ENCODE measurements at regions not wholly inside any gene's neighbourhood (a gene's known extent, or its start where the extent isn't known, plus 50 kb on each side); places are given as distances from the start of the nearest gene placed in this dataset.

DNA sequence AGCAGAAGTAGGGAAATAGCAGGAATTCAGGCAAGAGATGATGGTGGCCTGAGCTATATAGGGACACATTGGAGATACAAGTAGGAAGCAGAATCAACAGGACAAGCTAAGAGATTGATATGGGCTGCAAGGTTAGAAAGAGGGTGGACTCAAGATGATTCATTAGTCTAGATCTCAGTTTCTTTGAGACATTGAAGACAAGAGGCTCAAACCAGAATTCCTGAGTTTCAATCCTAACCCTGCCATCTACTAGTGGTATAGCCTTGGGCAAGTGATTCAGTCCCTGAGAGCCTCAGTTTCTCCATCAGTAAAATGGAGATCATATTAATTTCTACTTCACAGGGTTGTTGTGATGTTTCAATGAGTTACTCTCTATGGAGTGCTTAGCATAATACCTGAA is 53.1 kb upstream of the NAV2 start:
- TF ChIP-seq, protein P1, sequence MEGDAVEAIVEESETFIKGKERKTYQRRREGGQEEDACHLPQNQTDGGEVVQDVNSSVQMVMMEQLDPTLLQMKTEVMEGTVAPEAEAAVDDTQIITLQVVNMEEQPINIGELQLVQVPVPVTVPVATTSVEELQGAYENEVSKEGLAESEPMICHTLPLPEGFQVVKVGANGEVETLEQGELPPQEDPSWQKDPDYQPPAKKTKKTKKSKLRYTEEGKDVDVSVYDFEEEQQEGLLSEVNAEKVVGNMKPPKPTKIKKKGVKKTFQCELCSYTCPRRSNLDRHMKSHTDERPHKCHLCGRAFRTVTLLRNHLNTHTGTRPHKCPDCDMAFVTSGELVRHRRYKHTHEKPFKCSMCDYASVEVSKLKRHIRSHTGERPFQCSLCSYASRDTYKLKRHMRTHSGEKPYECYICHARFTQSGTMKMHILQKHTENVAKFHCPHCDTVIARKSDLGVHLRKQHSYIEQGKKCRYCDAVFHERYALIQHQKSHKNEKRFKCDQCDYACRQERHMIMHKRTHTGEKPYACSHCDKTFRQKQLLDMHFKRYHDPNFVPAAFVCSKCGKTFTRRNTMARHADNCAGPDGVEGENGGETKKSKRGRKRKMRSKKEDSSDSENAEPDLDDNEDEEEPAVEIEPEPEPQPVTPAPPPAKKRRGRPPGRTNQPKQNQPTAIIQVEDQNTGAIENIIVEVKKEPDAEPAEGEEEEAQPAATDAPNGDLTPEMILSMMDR (IDR thresholded peaks at IDR 0.05; ENCODE audit: poor library complexity, severe bottlenecking): no peak
- no peak for TF ChIP-seq EP300 (conservative IDR thresholded peaks at IDR 0.05; ENCODE audit: poor library complexity, severe bottlenecking)
- TF ChIP-seq TAF1 (IDR thresholded peaks at IDR 0.05; ENCODE audit: low read depth): no peak
- TF ChIP-seq EZH2 (IDR thresholded peaks at IDR 0.05; ENCODE audit: borderline replicate concordance, insufficient read depth, low read length, poor library complexity, severe bottlenecking): no peak
- no peak for TF ChIP-seq SMC3 (conservative IDR thresholded peaks at IDR 0.05; ENCODE audit: poor library complexity)
- TF ChIP-seq, protein P2, sequence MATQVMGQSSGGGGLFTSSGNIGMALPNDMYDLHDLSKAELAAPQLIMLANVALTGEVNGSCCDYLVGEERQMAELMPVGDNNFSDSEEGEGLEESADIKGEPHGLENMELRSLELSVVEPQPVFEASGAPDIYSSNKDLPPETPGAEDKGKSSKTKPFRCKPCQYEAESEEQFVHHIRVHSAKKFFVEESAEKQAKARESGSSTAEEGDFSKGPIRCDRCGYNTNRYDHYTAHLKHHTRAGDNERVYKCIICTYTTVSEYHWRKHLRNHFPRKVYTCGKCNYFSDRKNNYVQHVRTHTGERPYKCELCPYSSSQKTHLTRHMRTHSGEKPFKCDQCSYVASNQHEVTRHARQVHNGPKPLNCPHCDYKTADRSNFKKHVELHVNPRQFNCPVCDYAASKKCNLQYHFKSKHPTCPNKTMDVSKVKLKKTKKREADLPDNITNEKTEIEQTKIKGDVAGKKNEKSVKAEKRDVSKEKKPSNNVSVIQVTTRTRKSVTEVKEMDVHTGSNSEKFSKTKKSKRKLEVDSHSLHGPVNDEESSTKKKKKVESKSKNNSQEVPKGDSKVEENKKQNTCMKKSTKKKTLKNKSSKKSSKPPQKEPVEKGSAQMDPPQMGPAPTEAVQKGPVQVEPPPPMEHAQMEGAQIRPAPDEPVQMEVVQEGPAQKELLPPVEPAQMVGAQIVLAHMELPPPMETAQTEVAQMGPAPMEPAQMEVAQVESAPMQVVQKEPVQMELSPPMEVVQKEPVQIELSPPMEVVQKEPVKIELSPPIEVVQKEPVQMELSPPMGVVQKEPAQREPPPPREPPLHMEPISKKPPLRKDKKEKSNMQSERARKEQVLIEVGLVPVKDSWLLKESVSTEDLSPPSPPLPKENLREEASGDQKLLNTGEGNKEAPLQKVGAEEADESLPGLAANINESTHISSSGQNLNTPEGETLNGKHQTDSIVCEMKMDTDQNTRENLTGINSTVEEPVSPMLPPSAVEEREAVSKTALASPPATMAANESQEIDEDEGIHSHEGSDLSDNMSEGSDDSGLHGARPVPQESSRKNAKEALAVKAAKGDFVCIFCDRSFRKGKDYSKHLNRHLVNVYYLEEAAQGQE (IDR thresholded peaks at IDR 0.05; ENCODE audit: borderline replicate concordance): no peak

Measured in neural cell (in vitro differentiated cells).